Neural cell (in vitro differentiated cells): ENCODE measurements at regions not wholly inside any gene's neighbourhood (a gene's known extent, or its start where the extent isn't known, plus 50 kb on each side); places are given as distances from the start of the nearest gene placed in this dataset.

Experiments
- H2AFZ ChIP-seq: fragments of 200-600, 300-800 bp; sonication (generic), shearing (Covaris generic); 2 replicates; pipeline ENCODE4 v1.6.0; 2014; ENCODE audit warnings: low read depth, mild to moderate bottlenecking, antibody characterized with exemption, low read length, moderate library complexity
- H3F3A ChIP-seq: fragments of 200-600 bp; shearing (Covaris generic); 2 replicates; pipeline ENCODE4 v1.6.1; 2016; ENCODE audit warnings: mild to moderate bottlenecking, moderate library complexity, mixed read lengths, antibody characterized with exemption, low read length; ENCODE audit not compliant: insufficient read depth, poor library complexity, severe bottlenecking
- H3K27ac ChIP-seq: fragments of 200-600, 300-800 bp; sonication (generic), shearing (Covaris generic); 2 replicates; pipeline ENCODE4 v1.5.1; 2014; ENCODE audit warnings: mild to moderate bottlenecking, low read length, moderate library complexity
- H3K27me3 ChIP-seq: fragments of 300-800, 200-600 bp; sonication (generic), shearing (Covaris generic); 2 replicates; pipeline ENCODE4 v1.6.0; 2014; ENCODE audit warnings: mild to moderate bottlenecking, low read depth, low read length, moderate library complexity; ENCODE audit not compliant: insufficient read depth
- H3K36me3 ChIP-seq: fragments of 300-800, 200-600 bp; sonication (generic), shearing (Covaris generic); 2 replicates; pipeline ENCODE4 v1.5.1; 2014; ENCODE audit warnings: mild to moderate bottlenecking, antibody characterized with exemption, low read length, moderate library complexity; ENCODE audit not compliant: insufficient read depth
- H3K4me2 ChIP-seq: fragments of 300-800, 200-600 bp; sonication (generic), shearing (Covaris generic); 2 replicates; pipeline ENCODE4 v1.6.0; 2014; ENCODE audit warnings: mild to moderate bottlenecking, low read length
- H3K4me3 ChIP-seq: fragments of 300-800, 200-600 bp; sonication (generic), shearing (Covaris generic); 2 replicates; pipeline ENCODE4 v1.5.1; 2014; ENCODE audit warnings: mild to moderate bottlenecking, low read length, moderate library complexity
- H3K79me2 ChIP-seq: fragments of 200-600 bp; shearing (Covaris generic); replicated peaks from 2 replicates; pipeline ENCODE4 v1.6.0; 2014; ENCODE audit warnings: mild to moderate bottlenecking, low read length, moderate library complexity; ENCODE audit not compliant: insufficient read depth
- H3K9ac ChIP-seq: fragments of 300-800, 200-600 bp; sonication (generic), shearing (Covaris generic); 2 replicates; pipeline ENCODE4 v1.6.1; 2016; ENCODE audit warnings: mild to moderate bottlenecking, low read length, mixed read lengths
- H3K9me2 ChIP-seq: fragments of 200-600 bp; shearing (Covaris generic); 2 replicates; pipeline ENCODE4 v1.6.1; 2016; ENCODE audit warnings: mild to moderate bottlenecking, low read length, mixed read lengths; ENCODE audit not compliant: insufficient read depth
- H3K9me3 ChIP-seq: fragments of 200-600, 300-800 bp; sonication (generic), shearing (Covaris generic); 2 replicates; pipeline ENCODE4 v1.6.1; 2016; ENCODE audit warnings: mild to moderate bottlenecking, mixed run types, low read length, moderate library complexity, mixed read lengths
- H4K20me1 ChIP-seq: fragments of 200-600 bp; shearing (Covaris generic); 2 replicates; pipeline ENCODE4 v1.6.1; 2016; ENCODE audit warnings: mild to moderate bottlenecking, mixed run types; ENCODE audit not compliant: insufficient read depth
- EP300 ChIP-seq: fragments of 450-650 bp; conservative IDR thresholded peaks from 2 replicates; pipeline ENCODE4 v1.6.1; 2014; ENCODE audit warnings: antibody characterized with exemption, mild to moderate bottlenecking, moderate library complexity; ENCODE audit not compliant: poor library complexity, severe bottlenecking
- EZH2 ChIP-seq: fragments of 200-600, 300-800 bp; shearing (Covaris generic), sonication (generic); IDR thresholded peaks from 2 replicates; pipeline ENCODE4 v1.6.1; 2014; ENCODE audit warnings: antibody characterized with exemption, low read length, borderline replicate concordance, mild to moderate bottlenecking; ENCODE audit not compliant: insufficient read depth, poor library complexity, severe bottlenecking
- MXI1 ChIP-seq: fragments of 450-650 bp; conservative IDR thresholded peaks from 2 replicates; pipeline ENCODE4 v1.6.1; 2014; ENCODE audit warnings: antibody characterized with exemption, mild to moderate bottlenecking; ENCODE audit not compliant: poor library complexity, severe bottlenecking
- POLR2AphosphoS5 ChIP-seq: IDR thresholded peaks from 2 replicates; pipeline ENCODE4 v1.6.1; 2012
- RAD21 ChIP-seq: fragments of 450-650 bp; conservative IDR thresholded peaks from 2 replicates; pipeline ENCODE4 v1.6.1; 2014; ENCODE audit warnings: antibody characterized with exemption, mild to moderate bottlenecking, moderate library complexity
- REST ChIP-seq: IDR thresholded peaks from 2 replicates; pipeline ENCODE4 v1.6.1; 2012; ENCODE audit warnings: borderline replicate concordance
- SMC3 ChIP-seq: fragments of 450-650 bp; conservative IDR thresholded peaks from 2 replicates; pipeline ENCODE4 v1.6.1; 2014; ENCODE audit warnings: antibody characterized with exemption, mild to moderate bottlenecking, moderate library complexity; ENCODE audit not compliant: poor library complexity
- TAF1 ChIP-seq: IDR thresholded peaks from 2 replicates; pipeline ENCODE4 v1.6.1; 2012; ENCODE audit warnings: low read depth
- TF ChIP-seq, protein P1 (sequence below): fragments of 450-650 bp; IDR thresholded peaks from 2 replicates; pipeline ENCODE4 v1.5.1; 2014; ENCODE audit warnings: antibody characterized with exemption, mild to moderate bottlenecking, moderate library complexity; ENCODE audit not compliant: poor library complexity, severe bottlenecking

- Histone ChIP-seq H3F3A (no peaks in the 10 kb centered on the region), H3K4me2 (no peak overlapping the region), H3K9me2 (no peaks in the 10 kb centered on the region), H2AFZ (no peak overlapping the region), H3K4me3 (no peak overlapping the region), H4K20me1 (no peaks in the 10 kb centered on the region), H3K36me3 (no peaks in the 10 kb centered on the region), H3K27ac (no peak overlapping the region), H3K9me3 (no peaks in the 10 kb centered on the region), H3K79me2 (no peaks in the 10 kb centered on the region), H3K9ac (no peak overlapping the region), H3K27me3 (no peaks in the 10 kb centered on the region)
- TF ChIP-seq POLR2AphosphoS5: no peak
- TF ChIP-seq EP300: no peak
- TF ChIP-seq, protein P1, sequence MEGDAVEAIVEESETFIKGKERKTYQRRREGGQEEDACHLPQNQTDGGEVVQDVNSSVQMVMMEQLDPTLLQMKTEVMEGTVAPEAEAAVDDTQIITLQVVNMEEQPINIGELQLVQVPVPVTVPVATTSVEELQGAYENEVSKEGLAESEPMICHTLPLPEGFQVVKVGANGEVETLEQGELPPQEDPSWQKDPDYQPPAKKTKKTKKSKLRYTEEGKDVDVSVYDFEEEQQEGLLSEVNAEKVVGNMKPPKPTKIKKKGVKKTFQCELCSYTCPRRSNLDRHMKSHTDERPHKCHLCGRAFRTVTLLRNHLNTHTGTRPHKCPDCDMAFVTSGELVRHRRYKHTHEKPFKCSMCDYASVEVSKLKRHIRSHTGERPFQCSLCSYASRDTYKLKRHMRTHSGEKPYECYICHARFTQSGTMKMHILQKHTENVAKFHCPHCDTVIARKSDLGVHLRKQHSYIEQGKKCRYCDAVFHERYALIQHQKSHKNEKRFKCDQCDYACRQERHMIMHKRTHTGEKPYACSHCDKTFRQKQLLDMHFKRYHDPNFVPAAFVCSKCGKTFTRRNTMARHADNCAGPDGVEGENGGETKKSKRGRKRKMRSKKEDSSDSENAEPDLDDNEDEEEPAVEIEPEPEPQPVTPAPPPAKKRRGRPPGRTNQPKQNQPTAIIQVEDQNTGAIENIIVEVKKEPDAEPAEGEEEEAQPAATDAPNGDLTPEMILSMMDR: no peak
- no peak for TF ChIP-seq SMC3
- TF ChIP-seq MXI1: no peak
- TF ChIP-seq EZH2: no peak
- no peak for TF ChIP-seq RAD21
- TF ChIP-seq TAF1: no peak
- no peak for TF ChIP-seq REST
Measured at GRCh38 chr10:130512936-130513335, 376.7 kb downstream of the GLRX3 start.

- no peaks in the 10 kb centered on the region for H3K27me3 ChIP-seq
- no peak for TF ChIP-seq MXI1
- TF ChIP-seq EP300: no peak
- TF ChIP-seq, protein P1: no peak
- TF ChIP-seq RAD21: no peak
- no peak for TF ChIP-seq POLR2AphosphoS5
- TF ChIP-seq TAF1: no peak
- TF ChIP-seq EZH2: no peak
- TF ChIP-seq REST: no peak
- no peak for TF ChIP-seq SMC3
Measured at GRCh38 chr10:130513686-130514476, 377.7 kb downstream of the GLRX3 start.

More at GRCh38 chr10:130513686-130514476, 377.7 kb downstream of the GLRX3 start:
- no peak overlapping the region for H2AFZ ChIP-seq
- H3K27ac ChIP-seq: no peak overlapping the region
- no peak overlapping the region for H3K4me3 ChIP-seq
- no peaks in the 10 kb centered on the region for H3K36me3 ChIP-seq
- no peaks in the 10 kb centered on the region for H3F3A ChIP-seq
- no peak overlapping the region for H3K9ac ChIP-seq
- no peaks in the 10 kb centered on the region for H4K20me1 ChIP-seq
- H3K9me3 ChIP-seq: no peaks in the 10 kb centered on the region
- no peaks in the 10 kb centered on the region for H3K9me2 ChIP-seq
- H3K79me2 ChIP-seq: no peaks in the 10 kb centered on the region
- no peak overlapping the region for H3K4me2 ChIP-seq
